ENCODE measurements at regions not wholly inside any gene's neighbourhood (a gene's known extent, or its start where the extent isn't known, plus 50 kb on each side); places are given as distances from the start of the nearest gene placed in this dataset.

GRCh38 chr7:21373031-21373430 is 54.9 kb upstream of the SP4 start:
- Mint-ChIP-seq H3K4me1 (peaks cover 0 to under 1% (median 0%) of the 10 kb centered on the region in 4 donors), H3K9me3 (peaks cover 0 to 23% (median 14%) of the 10 kb centered on the region in 8 donors), H3K27me3 (no peaks in the 10 kb centered on the region), H3K27ac (peak overlapping the region in 1 of 7 donors; percentile 8), H3K4me3 (no peak overlapping the region), H3K36me3 (peaks cover 4 to 16% of the 10 kb centered on the region in 2 donors)
- no peaks in the 10 kb centered on the region for H3K36me3 ChIP-seq (ENCODE audit: insufficient read depth, low read length)
- no peak for DNase-seq
- no peaks in the 10 kb centered on the region for H3K27me3 ChIP-seq (ENCODE audit: insufficient read depth, low read length)
- intact Hi-C loops (cut with micrococcal nuclease) = no loop called here
- no peak overlapping the region for H3K27ac ChIP-seq (ENCODE audit: low read depth, low read length)
- ChIA-PET CTCF (ENCODE audit: partially characterized antibody) (no interaction called here), POLR2A (ENCODE audit: partially characterized antibody) (no interaction called here)
- H3K4me3 ChIP-seq (ENCODE audit: low read length in 2 of 2) = no peak overlapping the region
- no peaks in the 10 kb centered on the region for H3K4me1 ChIP-seq (ENCODE audit: insufficient read depth, low read length)
- no peaks in the 10 kb centered on the region for H3K9me3 ChIP-seq (ENCODE audit: control insufficient read depth in 1 of 2, low read length in 2 of 2)

GRCh38 chr7:21374134-21374533 is 53.7 kb upstream of the SP4 start:
- no peak overlapping the region for H3K4me3 Mint-ChIP-seq
- no peaks in the 10 kb centered on the region for H3K4me1 Mint-ChIP-seq

GRCh38 chr7:21377545-21377944 is 50.3 kb upstream of the SP4 start:
- CTCF ChIA-PET (ENCODE audit: partially characterized antibody) = no interaction called here
- no peak overlapping the region for H3K4me3 ChIP-seq (ENCODE audit: low read length in 2 of 2)
- H3K27ac Mint-ChIP-seq = peak overlapping the region in 1 of 7 donors; percentile 43
- peaks cover 5 to 15% (median 9%) of the 10 kb centered on the region in 4 donors for H3K4me1 Mint-ChIP-seq
- no peaks in the 10 kb centered on the region for H3K9me3 ChIP-seq (ENCODE audit: control insufficient read depth in 1 of 2, low read length in 2 of 2)
- peaks cover 3% of the 10 kb centered on the region for H3K4me1 ChIP-seq (ENCODE audit: insufficient read depth, low read length)
- POLR2A ChIA-PET (ENCODE audit: partially characterized antibody) = no interaction called here
- no peaks in the 10 kb centered on the region for H3K27me3 ChIP-seq (ENCODE audit: insufficient read depth, low read length)
- DNase-seq = no peak
- H3K4me3 Mint-ChIP-seq = no peak overlapping the region
- no peaks in the 10 kb centered on the region for H3K27me3 Mint-ChIP-seq
- H3K36me3 ChIP-seq (ENCODE audit: insufficient read depth, low read length) = no peaks in the 10 kb centered on the region
- peaks cover 0 to 27% (median 17%) of the 10 kb centered on the region in 8 donors for H3K9me3 Mint-ChIP-seq
- intact Hi-C loops (cut with micrococcal nuclease) = no loop called here
- H3K27ac ChIP-seq (ENCODE audit: low read depth, low read length) = no peak overlapping the region
- H3K36me3 Mint-ChIP-seq = peaks cover 4 to 16% of the 10 kb centered on the region in 2 donors

More at GRCh38 chr7:21374134-21374533, 53.7 kb upstream of the SP4 start:
- no peaks in the 10 kb centered on the region for H3K27me3 ChIP-seq (ENCODE audit: insufficient read depth, low read length)
- POLR2A ChIA-PET (ENCODE audit: partially characterized antibody) = no interaction called here
- no peak for DNase-seq
- H3K4me3 ChIP-seq (ENCODE audit: low read length in 2 of 2) = no peak overlapping the region
- H3K27me3 Mint-ChIP-seq = no peaks in the 10 kb centered on the region
- H3K9me3 ChIP-seq (ENCODE audit: control insufficient read depth in 1 of 2, low read length in 2 of 2) = no peaks in the 10 kb centered on the region
- no peak overlapping the region for H3K27ac Mint-ChIP-seq
- intact Hi-C loops (cut with micrococcal nuclease) = no loop called here
- no peaks in the 10 kb centered on the region for H3K36me3 ChIP-seq (ENCODE audit: insufficient read depth, low read length)
- H3K36me3 Mint-ChIP-seq = peaks cover 4 to 16% of the 10 kb centered on the region in 2 donors
- H3K9me3 Mint-ChIP-seq = peaks cover 0 to 27% (median 17%) of the 10 kb centered on the region in 8 donors
- CTCF ChIA-PET (ENCODE audit: partially characterized antibody) = no interaction called here
- H3K27ac ChIP-seq (ENCODE audit: low read depth, low read length) = no peak overlapping the region
- no peaks in the 10 kb centered on the region for H3K4me1 ChIP-seq (ENCODE audit: insufficient read depth, low read length)

All from CD4-positive, alpha-beta memory T cell (primary cell).